NCI-H526 treated with DMSO at 0.1 percent for 48 hours (cell line): ENCODE measurements at regions not wholly inside any gene's neighbourhood (a gene's known extent, or its start where the extent isn't known, plus 50 kb on each side); places are given as distances from the start of the nearest gene placed in this dataset.

ENCODE experiments used
- DNase-seq: peaks from one replicate; lab custom pipeline; 2025; lab: John Stamatoyannopoulos, UW

DNA sequence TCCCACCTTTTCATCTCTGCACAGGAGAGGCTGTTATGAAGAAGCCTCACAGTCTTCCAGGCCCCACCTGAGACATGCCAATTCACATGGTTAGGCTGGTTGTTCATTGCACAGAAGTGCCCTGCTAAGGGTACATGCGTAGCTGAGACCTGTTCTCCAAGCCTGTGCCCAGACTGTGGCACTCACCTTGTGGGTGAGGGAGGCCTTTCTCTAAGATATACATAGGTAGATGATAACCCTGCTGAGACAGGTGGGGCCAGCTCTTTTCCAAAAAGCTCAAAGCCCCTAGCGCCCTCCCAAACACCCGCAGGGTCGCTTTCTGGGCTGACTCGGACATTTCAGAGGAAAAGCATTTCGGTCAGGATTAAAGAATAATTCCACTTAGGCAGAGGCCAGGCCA, 53.5 kb upstream of the ZNF507 start:
- DNase-seq, result no peak

DNA sequence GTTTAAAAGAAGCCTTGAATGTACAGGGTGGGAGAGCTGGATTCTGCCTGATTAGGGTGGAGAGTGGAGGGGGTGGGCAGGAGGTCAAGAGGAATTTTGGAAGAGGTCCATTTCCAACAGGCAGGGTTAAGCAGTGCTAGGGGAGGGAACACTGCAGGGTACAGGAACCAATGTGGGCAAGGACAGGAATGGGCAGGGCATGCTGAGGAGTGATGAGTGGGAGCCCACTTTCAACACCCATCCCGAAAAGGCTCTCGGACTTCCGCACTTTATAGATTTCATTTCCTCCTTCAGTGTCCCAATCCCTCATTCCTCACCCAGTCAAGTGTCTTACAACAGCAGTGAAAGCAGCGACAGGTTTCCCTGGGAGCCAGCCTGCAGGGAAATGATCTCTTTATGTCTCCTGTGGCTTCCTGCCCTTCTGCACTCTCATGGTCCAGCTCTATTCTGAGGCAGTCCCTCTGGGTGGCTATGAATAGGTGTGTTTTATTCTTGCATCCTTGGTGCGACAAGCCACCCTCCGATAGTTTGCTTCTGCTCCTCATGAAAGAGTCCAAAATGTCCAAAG, 50.5 kb upstream of the ZNF507 start:
- DNase-seq, result no peak
